WTC11 (cell line): ENCODE measurements at regions not wholly inside any gene's neighbourhood (a gene's known extent, or its start where the extent isn't known, plus 50 kb on each side); places are given as distances from the start of the nearest gene placed in this dataset.

ENCODE experiments used
- CREB1 ChIP-seq: sonication (generic); formaldehyde crosslinking; IDR thresholded peaks from 2 replicates; pipeline ENCODE4 v1.8.0; 2023; ENCODE audit warnings: mild to moderate bottlenecking, missing genetic modification reagents
- CTCF ChIP-seq: fragments of 200-600 bp; IDR thresholded peaks from 2 replicates; pipeline ENCODE4 v1.8.0; 2022; ENCODE audit warnings: antibody characterized with exemption
- E2F1 ChIP-seq: sonication (generic); formaldehyde crosslinking; IDR thresholded peaks from 2 replicates; pipeline ENCODE4 v1.8.0; 2022; ENCODE audit warnings: mild to moderate bottlenecking, missing genetic modification reagents
- IRF2 ChIP-seq: sonication (generic); formaldehyde crosslinking; IDR thresholded peaks from 2 replicates; pipeline ENCODE4 v1.8.0; 2022; ENCODE audit warnings: low read depth, missing genetic modification reagents, borderline replicate concordance
- JUN ChIP-seq: sonication (generic); formaldehyde crosslinking; IDR thresholded peaks from 2 replicates; pipeline ENCODE4 v1.8.0; 2023; ENCODE audit warnings: mild to moderate bottlenecking, missing genetic modification reagents
- NR1H2 ChIP-seq: sonication (generic); formaldehyde crosslinking; IDR thresholded peaks from 2 replicates; pipeline ENCODE4 v1.9.0; 2021; ENCODE audit warnings: mild to moderate bottlenecking, moderate library complexity, missing genetic modification reagents
- NR3C1 ChIP-seq: sonication (generic); formaldehyde crosslinking; conservative IDR thresholded peaks from 2 replicates; pipeline ENCODE4 v1.8.1; 2023; ENCODE audit warnings: low read depth, mild to moderate bottlenecking, missing genetic modification reagents
- ZNF138 ChIP-seq: sonication (generic); formaldehyde crosslinking; conservative IDR thresholded peaks from 2 replicates; pipeline ENCODE4 v1.8.1; 2022; ENCODE audit warnings: mild to moderate bottlenecking, moderate library complexity, missing genetic modification reagents
- ZNF263 ChIP-seq: sonication (generic); formaldehyde crosslinking; IDR thresholded peaks from 2 replicates; pipeline ENCODE4 v1.8.1; 2022; ENCODE audit warnings: low read depth, mild to moderate bottlenecking, moderate library complexity, missing genetic modification reagents
- ZNF416 ChIP-seq: fragments of 250-450 bp; sonication (Bioruptor Pico); IDR thresholded peaks from 2 replicates; pipeline ENCODE4 v1.9.0; 2021; ENCODE audit warnings: mild to moderate bottlenecking, inconsistent platforms
- TF ChIP-seq, protein P1 (sequence below): sonication (generic); formaldehyde crosslinking; IDR thresholded peaks from 2 replicates; pipeline ENCODE4 v1.8.1; 2023; ENCODE audit warnings: mild to moderate bottlenecking, missing genetic modification reagents, moderate library complexity
- TF ChIP-seq, protein P2 (sequence below): sonication (generic); formaldehyde crosslinking; conservative IDR thresholded peaks from 2 replicates; pipeline ENCODE4 v1.8.1; 2022; ENCODE audit warnings: mild to moderate bottlenecking, missing genetic modification reagents
- TF ChIP-seq, protein P3 (sequence below): sonication (generic); formaldehyde crosslinking; IDR thresholded peaks from 2 replicates; pipeline ENCODE4 v1.8.0; 2022; ENCODE audit warnings: mild to moderate bottlenecking, missing genetic modification reagents

GRCh38 chr3:194255252-194256039 is 95.7 kb downstream of the CPN2 start:
- TF ChIP-seq IRF2: no peak
- no peak for TF ChIP-seq NR1H2 (CRISPR knock-in tag)
- TF ChIP-seq, protein P1, sequence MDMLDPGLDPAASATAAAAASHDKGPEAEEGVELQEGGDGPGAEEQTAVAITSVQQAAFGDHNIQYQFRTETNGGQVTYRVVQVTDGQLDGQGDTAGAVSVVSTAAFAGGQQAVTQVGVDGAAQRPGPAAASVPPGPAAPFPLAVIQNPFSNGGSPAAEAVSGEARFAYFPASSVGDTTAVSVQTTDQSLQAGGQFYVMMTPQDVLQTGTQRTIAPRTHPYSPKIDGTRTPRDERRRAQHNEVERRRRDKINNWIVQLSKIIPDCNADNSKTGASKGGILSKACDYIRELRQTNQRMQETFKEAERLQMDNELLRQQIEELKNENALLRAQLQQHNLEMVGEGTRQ (CRISPR knock-in tag): no peak
- TF ChIP-seq, protein P2, sequence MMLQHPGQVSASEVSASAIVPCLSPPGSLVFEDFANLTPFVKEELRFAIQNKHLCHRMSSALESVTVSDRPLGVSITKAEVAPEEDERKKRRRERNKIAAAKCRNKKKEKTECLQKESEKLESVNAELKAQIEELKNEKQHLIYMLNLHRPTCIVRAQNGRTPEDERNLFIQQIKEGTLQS (CRISPR knock-in tag): no peak
- no peak for TF ChIP-seq ZNF263 (CRISPR knock-in tag)
- no peak for TF ChIP-seq CTCF
- TF ChIP-seq JUN (CRISPR knock-in tag): no peak
- TF ChIP-seq, protein P3, sequence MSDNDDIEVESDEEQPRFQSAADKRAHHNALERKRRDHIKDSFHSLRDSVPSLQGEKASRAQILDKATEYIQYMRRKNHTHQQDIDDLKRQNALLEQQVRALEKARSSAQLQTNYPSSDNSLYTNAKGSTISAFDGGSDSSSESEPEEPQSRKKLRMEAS (CRISPR knock-in tag): no peak
- TF ChIP-seq NR3C1 (CRISPR knock-in tag): no peak
- no peak for TF ChIP-seq ZNF138
- no peak for TF ChIP-seq E2F1 (CRISPR knock-in tag)
- TF ChIP-seq CREB1 (CRISPR knock-in tag): no peak
- TF ChIP-seq ZNF416 (CRISPR knock-in tag): no peak
